Right hindlimb (tissue), 1 donor: ENCODE measurements at regions not wholly inside any gene's neighbourhood (a gene's known extent, or its start where the extent isn't known, plus 50 kb on each side); places are given as distances from the start of the nearest gene placed in this dataset.

Source experiments
- DNase-seq: peaks from one replicate; pipeline ENCODE4 v3.0.0-alpha.2; 2018

- DNase-seq: no peak
Measured at GRCh38 chr6:132868057-132868456, 53.7 kb downstream of the RPS12 start.

DNA sequence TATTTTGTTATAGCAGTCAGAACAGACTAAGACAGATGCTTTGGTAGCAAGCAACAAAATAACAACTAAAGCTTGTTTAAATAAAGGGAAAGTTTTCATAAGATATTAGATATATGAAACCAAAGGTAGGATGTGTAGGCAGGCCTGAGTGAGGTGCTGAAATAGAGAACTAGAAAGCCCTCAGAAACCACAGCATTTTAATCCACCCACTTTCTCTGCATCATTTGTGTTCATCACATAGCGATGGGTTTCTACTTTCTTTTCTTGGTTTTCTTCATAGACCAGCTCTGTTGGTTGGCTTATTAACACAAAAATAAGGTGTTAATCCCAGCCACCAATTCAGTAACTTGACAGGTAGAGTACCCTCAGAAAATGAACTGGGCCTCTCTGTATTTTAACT, 58.6 kb downstream of the RPS12 start:
- DNase-seq: no peak

DNA sequence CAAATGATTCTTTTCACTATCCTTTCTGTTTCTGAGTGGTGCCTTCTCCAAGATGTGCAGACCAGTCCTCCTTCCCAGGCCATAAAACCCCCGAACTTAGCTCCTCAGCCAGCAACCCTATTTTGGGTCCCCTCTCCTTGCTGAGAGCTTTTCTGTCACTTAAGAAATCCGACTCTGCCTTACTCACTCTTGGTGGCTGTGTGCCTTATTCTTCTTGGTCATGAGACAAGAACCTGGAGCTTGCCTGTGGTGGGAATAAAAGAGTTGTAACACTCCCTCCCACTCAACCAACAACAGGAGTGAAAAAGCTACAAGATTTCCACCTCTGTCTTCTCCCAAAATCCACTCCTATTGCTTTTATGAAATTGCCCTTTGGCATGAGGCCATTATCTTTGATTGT, 62.6 kb downstream of the RPS12 start:
- no peak for DNase-seq

GRCh38 chr6:132887204-132887603, 72.8 kb downstream of the RPS12 start:
- no peak for DNase-seq

DNA sequence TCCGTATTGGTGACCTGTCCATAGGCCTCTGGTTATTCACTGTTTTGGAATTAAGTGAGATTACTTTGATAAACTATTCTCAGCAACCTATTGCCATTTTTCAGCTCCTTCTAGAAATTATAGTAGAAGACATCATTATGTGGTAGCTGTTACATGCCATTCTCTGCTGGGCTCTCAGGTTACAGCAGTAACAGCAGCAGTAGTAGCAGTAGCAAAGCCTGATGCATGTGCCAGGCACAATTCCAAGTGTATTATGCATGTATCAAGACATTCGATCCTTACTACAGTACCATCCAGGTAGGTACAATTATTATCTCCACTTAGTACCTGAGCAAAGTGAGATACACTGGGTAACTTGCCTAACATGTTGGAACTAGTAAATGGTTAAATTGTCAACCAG, 74.3 kb downstream of the RPS12 start:
- no peak for DNase-seq

DNA sequence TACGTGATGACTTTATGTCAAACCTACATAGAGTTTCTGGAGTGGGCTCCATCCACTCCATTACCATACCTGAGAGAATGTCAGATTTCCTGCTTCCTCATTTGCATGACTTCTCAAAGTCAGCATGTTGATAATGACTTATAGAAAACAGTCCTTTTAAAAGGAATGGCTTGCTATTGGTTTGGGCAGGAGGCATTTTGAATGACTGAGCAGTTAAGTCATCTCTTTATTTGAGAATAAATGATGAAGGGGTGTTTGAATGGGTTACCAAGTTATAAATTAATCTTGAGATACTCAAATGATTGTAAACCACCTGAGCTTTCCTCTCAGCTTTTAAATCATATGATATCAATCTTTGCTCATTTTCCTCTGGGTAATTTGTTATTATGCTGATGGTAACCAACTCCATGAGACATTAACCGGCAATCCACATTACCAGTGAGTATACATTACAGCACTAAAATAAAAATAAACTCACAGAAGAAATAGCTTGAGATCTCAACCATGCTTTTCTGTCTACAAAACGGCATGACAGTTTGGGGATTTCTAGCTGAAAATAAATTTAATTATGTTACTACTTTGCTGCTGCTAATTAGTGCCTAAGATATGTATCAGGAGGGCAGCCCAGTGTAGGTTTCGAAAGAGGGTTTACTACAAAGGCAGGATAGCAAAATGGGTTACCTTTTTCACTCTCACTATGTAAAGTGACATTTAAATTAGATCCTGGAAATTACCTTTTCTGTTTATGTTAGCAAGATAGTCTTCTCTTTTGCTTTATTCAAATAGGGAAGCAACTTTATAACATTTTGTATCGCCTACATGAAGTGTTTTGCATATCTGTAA, 78.8 kb downstream of the RPS12 start:
- DNase-seq: no peak

GRCh38 chr6:132893772-132894490, 79.6 kb downstream of the RPS12 start:
- no peak for DNase-seq

DNA sequence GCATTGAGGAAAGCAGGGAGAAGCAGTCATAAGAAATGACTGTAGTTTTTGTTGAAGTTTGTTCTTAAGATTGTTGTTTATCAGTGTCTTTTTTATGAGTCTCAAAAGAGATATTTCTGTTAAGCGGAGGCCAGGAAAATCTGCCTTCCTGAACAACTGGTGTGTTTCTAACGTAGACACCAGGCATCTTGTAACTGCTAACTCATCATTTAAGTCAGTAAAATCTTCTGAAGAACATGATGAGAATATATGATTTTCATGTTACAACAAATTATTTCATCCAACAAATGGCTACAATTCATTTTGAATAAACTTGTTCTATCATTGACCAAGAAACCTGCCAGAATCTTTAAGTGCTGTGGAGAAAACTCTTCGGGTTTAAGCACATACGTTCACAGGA, 84.0 kb downstream of the RPS12 start:
- no peak for DNase-seq

GRCh38 chr6:132900849-132901248, 86.5 kb downstream of the RPS12 start:
- DNase-seq: no peak

GRCh38 chr6:132902901-132903300, 88.5 kb downstream of the RPS12 start:
- no peak for DNase-seq

DNA sequence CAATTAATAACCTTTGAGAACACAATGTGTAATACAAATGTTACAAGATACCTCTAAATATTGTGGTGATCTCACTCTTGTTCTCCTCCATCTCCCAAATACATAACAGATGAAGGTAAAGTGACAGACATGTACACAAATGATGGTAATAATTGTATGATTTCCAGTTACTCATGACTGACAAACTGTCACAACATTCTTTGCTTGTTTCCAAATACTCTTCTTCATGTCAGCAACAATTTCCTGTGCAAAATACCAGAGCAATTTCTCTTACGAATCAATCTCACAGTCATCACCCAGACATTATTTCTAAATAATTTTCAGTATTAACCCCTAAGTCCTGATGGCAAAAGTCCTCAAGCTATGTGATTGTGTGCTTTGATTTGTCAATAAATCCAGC, 92.9 kb downstream of the RPS12 start:
- no peak for DNase-seq

DNA sequence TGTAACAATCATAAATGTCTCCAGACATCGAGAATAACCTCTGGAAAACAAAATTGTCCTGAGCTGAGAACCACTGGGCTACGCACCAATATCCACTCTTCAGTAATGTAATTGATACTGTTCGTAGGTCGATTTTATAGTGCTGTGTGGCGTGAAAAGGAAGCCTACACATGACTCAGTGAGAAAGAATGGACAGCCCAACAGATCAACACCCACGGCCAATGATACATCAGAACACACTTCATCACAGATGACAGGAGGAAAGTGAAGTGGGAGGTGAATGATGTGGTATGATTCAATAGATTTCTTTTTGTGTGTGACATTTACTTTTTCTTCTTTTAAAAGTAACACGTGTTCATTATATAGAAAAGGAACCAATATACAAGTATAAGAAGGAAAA, 93.5 kb downstream of the RPS12 start:
- DNase-seq: no peak

GRCh38 chr6:132909742-132910141, 95.4 kb downstream of the RPS12 start:
- DNase-seq: no peak

DNA sequence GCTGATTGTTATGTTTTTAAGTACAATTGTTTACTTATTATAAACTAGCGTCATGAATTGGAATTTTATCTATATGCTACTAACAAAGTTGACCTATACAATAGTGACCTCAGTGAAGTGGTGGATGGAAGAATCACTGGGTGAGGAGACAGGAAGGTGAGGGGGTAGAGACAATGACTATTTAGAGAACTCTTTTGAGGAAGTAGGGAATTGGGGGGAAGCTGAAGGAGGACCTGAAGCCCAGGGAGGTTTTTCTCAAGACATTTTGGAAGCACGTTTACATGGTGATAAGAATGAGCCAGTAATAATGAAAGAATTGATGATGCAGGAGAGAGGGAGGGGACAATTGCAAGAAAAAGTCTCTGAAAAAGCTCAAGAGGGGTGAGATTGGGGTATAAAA, 96.4 kb downstream of the RPS12 start:
- no peak for DNase-seq

GRCh38 chr6:132919045-132919860, 104.9 kb downstream of the RPS12 start:
- peak; percentile 63 for DNase-seq

DNA sequence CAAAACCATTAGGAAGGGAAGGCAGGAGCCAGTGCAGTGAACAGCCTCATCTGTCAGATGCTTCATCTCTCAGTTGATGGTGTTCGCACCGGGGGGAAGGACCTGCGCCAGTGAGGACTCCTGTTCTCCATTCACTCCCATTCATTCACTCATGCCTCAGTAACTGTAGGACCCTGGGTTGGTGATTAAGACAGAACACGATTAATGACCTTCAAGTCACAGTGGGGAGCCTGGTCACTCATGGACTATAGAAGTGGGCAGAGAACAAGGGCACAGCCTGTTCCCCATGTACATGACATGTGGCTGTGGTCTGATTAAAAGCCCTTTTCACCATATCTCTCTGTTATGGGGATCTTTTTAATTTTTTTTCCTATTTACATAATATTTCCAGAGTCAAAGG, 113.3 kb downstream of the RPS12 start:
- no peak for DNase-seq

DNA sequence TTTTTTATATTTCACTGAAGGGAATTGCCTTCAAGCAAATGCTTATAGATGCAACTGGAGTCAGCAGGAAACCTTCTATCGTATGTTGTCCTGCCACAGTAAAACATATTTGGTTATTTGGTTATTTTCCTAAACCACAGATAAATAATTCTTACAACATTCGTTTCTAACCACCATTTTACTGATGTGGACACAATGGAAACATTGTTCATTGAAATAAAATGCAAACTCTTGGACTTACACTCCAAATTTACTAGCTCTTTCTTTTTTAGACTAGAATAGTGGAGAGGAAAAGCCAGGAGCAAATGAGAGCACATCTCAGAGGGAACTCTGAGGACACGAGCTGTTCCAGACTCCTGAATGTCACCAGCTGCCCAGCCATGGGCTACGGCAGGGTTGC, 114.8 kb downstream of the RPS12 start:
- DNase-seq: no peak

DNA sequence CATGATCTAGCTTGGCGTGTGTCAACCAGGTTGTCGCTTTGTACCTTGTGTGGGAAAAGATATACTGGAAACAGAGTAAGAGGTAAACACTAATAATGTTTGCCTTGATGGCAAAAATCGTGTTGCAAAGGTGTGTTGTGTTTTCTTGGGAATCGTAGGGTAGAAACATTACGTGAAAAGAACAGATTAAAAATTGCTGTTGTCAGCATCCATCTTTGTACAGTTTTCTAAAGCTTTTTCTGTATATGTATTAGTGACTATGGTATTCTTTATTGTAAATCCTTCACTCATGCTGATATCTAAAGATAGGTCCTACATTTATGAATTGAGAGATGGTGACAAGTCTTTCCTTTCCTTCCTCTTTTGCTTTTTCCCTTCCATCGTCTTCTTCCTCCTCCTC, 116.9 kb downstream of the RPS12 start:
- no peak for DNase-seq

GRCh38 chr6:132931936-132932514, 117.7 kb downstream of the RPS12 start:
- no peak for DNase-seq

GRCh38 chr6:132932588-132932987, 118.2 kb downstream of the RPS12 start:
- no peak for DNase-seq

- peak; percentile 53 for DNase-seq
Measured at GRCh38 chr6:132933090-132933489, 118.7 kb downstream of the RPS12 start.

- DNase-seq: no peak
Measured at GRCh38 chr6:132934496-132934895, 120.1 kb downstream of the RPS12 start.

GRCh38 chr6:132936646-132937045, 122.3 kb downstream of the RPS12 start:
- no peak for DNase-seq
